GM21360 (cell line): ENCODE measurements at regions not wholly inside any gene's neighbourhood (a gene's known extent, or its start where the extent isn't known, plus 50 kb on each side); places are given as distances from the start of the nearest gene placed in this dataset.
"Not testable (repeated sequence)": the region's sequence is repeated elsewhere in the genome, so short reads cannot be mapped to it uniquely, and the experiment has no call there.

Experiments used
- ATAC-seq: cut with Tn5 transposase; IDR thresholded peaks from one replicate; pipeline ENCODE4 v1.9.1; 2021; ENCODE audit warnings: mild to moderate bottlenecking, moderate library complexity; ENCODE audit not compliant: unreplicated experiment

DNA sequence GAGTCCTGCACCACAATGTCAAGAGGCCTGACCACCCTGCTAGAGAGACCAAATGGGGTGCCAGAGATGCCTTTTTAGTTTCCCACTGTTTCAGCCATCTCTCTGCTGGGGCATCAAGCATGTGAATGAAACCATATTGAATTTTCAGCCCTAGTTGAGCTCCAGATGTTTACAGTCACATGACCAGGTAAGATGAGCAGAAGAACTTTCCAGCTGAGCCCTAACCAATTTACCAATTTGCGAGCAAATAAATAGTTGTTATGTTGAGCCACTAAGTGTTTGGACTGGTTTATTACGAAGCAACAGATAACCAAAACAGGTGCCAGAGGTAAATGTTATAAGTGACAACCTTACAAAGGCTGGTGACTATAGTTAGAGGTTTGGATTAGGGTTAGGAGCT, 209.1 kb upstream of the CCL2 start:
- ATAC-seq, result no peak

DNA sequence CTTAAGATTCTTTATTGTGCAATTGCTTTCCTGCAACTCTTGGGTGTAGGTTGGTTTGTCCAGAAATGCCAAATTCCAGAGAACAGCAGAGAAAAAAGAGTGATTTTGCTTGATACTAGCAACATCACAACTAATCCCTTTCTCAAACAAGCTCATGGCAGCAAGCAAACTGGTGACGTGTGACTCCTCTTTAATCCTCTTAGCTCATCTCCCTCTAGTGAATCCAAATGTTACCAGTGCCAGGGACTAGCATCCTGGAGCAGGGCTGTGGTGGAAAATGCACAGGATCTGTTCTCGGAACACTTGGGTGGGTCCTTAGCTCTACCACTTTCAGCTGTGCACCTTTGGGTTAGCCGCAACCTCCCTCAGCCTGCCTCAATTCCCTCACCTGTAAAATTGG, 204.0 kb upstream of the CCL2 start:
- no peak for ATAC-seq

GRCh38 chr17:34054495-34054894, 200.6 kb upstream of the CCL2 start:
- no peak for ATAC-seq

GRCh38 chr17:34055606-34056005, 199.5 kb upstream of the CCL2 start:
- no peak for ATAC-seq

DNA sequence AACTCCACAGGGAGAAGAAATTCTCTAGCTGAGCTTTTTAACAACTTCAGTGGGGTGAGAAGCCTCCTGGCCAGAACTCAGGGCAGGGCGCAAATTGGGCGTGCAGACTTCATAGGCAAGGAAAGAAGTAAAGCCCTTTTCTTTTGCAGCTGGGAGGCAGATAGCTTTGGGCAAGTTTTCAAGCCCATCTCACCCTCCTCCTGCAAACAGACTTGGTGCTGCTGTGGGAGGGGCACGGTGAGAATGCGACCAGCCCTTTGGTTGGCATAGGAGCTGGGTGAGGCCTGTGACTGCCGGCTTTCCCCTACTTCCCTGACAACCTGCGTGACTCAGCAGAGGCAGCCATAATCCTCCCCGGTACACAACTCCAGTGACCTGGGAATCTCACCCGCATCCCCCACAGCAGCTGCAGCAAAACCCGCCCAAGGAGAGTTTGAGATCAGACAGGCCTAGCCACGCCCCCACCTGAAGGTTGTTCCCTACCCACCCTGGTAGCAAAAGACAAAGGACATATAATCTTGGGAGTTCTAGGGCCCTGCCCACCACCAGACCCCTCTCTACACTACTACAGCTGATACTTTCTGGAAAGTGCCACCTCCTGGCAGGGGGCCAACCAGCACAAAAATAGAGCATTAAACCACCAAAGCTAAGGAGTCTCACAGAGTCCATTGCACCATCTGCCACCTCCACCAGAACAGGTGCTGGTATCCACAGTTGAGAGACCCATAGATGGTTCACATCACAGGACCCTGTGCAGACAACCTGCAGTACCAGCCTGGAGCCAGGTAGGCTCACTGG, 195.5 kb upstream of the CCL2 start:
- ATAC-seq, result no peak

DNA sequence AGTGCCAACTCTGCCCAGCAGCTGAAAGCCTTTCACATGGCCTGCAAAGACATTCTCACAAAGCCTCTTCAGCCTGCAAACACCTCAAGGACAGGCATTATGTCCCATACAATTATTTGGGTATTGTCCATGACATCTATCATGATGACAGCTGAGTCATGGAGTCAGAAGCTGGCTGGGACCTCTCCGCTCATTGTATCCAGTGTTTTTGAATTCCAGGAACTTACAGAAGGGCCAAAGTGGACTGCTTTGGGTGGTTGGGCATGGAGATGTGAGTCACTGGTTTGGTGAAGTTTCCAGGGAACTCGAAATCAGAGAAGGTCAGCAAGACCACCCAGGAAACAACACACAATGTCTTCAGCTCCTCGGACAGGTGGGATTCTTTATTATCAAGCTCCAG, 188.6 kb upstream of the CCL2 start:
- ATAC-seq, result no peak

DNA sequence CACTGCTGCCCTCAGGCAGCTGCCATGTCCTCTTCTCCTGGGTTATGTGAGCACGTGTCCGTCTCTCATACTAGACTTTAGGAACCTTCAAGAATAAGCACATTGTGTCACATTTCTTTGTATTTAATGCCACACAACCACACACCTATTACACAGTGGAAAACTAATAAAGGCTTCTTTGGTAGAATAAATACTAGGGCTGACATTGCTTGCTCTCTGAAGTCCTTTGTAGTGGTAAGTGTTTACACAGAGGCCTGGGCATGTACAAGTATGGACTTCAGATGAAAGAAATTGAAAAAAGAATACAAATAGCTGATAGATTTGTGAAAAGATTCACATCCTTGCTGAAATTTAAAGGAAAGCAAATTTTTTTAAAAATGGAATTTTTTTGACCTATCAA, 188.1 kb upstream of the CCL2 start:
- no peak for ATAC-seq

GRCh38 chr17:34068571-34068970, 186.5 kb upstream of the CCL2 start:
- no peak for ATAC-seq

DNA sequence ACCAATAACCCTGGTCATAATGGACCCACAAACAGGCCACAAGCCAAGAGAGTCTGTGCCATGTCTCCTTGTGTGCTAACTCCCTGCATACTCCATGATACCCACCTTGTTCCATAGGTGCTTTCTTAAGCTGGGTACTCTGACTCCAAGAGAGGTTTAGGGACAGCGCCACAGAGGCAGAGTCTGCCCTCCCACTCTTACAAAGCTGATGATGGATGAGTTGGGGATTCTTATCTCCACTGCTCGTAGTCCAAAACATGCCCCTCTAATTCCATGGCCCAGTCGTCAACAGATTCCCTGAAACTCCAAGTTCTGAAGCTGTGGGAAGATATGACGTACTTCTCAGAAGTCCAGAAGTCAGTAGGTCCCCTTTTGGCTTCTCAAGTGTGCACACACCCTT, 184.4 kb upstream of the CCL2 start:
- ATAC-seq, result no peak

DNA sequence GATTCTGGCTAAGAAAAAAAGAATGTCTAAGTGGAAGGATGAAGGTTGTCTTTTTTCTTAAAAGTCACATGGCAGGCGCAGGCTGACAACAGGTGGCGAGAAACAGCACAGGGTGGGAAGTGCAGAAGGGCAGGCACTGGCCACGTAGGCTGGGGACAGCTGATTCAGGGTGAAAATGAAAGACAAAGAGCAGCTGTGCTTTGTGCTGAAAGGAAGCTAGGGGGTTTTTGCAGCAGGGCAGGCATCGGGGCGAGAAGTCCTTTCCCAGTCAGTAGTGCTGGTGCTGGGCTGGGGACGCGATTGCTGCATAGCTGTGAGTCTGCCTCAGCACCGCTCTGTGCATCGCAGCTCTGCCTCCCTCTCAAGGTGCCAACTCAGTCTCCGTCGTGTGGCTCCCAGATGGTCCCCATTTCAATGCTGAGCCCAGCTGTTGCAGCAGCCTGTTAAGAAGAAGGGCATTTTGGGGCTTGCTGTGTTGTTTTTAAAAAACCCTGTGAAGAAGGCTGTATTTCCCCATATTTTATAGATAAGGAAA, 183.1 kb upstream of the CCL2 start:
- ATAC-seq, result no peak

DNA sequence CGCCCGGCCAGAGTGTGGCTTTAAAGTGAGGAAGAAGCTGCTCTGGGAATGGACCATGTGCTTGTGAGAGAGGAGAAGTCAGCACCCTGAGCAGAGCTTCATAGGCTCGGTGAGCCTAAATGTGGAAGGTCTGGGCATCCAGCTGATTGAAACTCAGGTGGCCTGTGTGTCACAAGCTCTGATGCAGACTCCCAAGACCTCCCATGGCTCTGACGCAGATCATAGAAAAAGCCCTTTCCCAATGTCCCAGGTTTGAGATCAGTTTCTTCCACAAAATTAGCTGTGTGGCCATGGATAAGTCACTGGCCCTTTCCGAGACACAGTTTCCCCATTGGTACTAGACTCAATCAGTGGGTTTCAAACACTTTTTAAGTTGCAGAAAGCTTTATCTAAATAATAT, 180.0 kb upstream of the CCL2 start:
- ATAC-seq, result no peak

DNA sequence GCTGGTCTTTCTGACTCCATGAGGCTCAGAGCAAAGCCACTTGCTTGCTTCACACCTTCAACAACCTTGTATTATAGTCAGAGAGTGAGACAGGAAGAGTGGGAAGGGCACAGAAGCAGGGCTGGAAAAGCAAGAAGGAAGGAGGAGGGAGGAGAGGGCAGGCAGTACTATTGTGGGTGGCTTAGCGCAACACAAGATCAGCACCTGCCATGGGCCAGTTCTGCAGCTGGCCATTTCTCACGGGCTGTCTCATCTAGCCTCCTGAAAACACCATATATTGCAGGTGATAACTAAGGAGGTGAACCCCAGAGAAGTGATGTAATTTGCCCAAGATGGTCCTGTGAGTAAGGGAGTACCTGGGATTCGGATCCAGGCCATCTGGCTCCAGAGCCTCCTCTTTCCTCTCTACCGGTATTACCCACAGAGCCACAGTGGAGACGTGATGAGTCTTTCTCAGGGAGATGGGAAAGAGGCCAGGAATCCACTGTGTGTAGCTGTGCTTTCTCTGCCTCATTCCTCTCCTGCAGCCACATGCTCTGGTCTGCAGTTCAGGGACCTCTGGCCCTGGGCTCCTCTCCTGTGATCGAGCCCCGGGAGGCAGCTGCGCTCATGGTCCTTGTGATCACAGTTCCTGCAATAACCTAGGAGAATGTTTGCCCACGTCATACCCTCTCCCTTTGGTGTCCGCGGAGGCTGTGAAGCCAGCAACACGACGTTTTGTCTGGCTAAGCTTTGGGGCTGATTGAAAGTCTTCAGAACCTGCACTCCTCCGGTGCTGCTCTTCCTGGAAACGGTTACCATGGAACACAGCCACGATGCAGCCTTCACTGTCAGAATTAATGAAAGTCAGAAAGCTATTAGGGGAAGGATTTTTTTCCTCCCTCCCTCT, 178.1 kb upstream of the CCL2 start:
- ATAC-seq, result no peak

DNA sequence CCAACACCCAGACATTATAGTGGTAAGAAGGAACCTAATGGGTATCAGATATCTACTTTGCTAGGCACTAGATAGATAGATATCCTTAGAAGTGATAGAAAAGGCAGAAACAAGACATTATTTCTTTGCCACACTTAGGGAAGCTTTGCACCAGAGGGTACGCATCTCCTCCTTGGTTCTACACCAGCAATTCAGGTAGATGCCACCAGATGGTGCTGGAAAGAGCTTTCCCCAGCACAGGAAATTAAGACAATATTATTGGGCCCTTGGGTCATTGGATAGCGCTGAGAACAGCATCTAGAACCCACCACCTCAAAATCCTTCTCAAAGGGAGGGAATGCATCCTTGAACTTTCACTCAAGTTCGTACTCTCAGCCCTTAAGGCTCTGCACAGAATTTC, 173.8 kb upstream of the CCL2 start:
- ATAC-seq, result no peak

DNA sequence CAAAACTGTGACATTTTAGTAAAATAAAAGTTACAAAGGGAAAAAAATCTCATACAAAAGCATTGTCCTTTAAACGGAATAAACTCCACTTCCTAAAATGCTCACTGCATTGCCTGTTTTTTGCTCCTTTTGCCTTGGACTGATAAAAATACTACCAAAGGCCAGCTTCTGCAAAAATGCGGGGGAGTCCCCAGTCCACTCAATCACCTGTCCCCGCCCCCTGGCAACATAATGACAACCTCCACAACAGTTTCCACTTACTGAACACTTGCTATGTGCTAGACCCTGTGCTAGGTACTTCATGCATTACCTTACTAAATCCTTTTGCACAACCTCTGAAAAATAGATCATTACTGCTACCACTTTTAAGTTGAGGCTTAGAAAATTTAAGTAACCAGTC, 172.7 kb upstream of the CCL2 start:
- ATAC-seq, result no peak

- not testable (repeated sequence) for ATAC-seq
Observed at GRCh38 chr17:34089042-34089441, 166.0 kb upstream of the CCL2 start.

GRCh38 chr17:34090593-34090992, 164.5 kb upstream of the CCL2 start:
- no peak for ATAC-seq

- ATAC-seq, result no peak
Observed at GRCh38 chr17:34091975-34092374, 163.1 kb upstream of the CCL2 start.

GRCh38 chr17:34095106-34095505, 160.0 kb upstream of the CCL2 start:
- ATAC-seq, result no peak

DNA sequence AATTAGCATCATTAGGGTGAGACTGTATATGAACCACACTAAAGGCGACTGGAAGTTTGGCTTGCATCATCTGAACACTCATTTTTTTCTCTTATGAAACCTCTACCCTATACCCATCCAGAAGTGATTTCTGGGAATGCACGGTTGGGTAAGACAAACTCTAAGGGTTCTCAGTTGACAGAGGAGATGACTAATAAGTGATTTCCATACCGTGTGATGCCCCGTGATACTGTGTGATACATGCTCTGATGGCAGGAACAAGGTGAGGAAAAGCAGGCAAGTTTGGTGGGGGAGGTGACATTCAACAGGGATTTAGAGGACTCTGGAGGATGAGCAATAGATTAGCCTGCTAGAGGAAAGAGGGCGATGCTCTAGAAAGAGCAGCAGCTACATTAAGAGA, 156.4 kb upstream of the CCL2 start:
- no peak for ATAC-seq

- no peak for ATAC-seq
Observed at GRCh38 chr17:34099859-34100515, 155.1 kb upstream of the CCL2 start.

- no peak for ATAC-seq
Observed at GRCh38 chr17:34107019-34107418, 148.1 kb upstream of the CCL2 start.
